Activated CD8-positive, alpha-beta memory T cell treated with anti-CD3 and anti-CD28 coated beads, Interleukin-2, amount 50 U/mL, for 24 hours (primary cell): ENCODE measurements at regions not wholly inside any gene's neighbourhood (a gene's known extent, or its start where the extent isn't known, plus 50 kb on each side); places are given as distances from the start of the nearest gene placed in this dataset.
A peak's percentile ranks its signal among the peaks of the same experiment; 100 is the strongest.

Source experiments
- DNase-seq: peaks from one replicate; pipeline ENCODE4 v3.0.0-alpha.2; 2020; ENCODE audit errors: extremely low read depth

GRCh38 chr2:12347066-12347493, 369.7 kb upstream of the TRIB2 start:
- DNase-seq = no peak

- no peak for DNase-seq
These were observed 368.5 kb upstream of the TRIB2 start for GRCh38 chr2:12348216-12348615.

GRCh38 chr2:12350821-12351220, 365.9 kb upstream of the TRIB2 start:
- DNase-seq = no peak

GRCh38 chr2:12352889-12353288, 363.8 kb upstream of the TRIB2 start:
- DNase-seq = no peak

- DNase-seq = no peak
These were observed 355.2 kb upstream of the TRIB2 start for GRCh38 chr2:12361506-12361905.

GRCh38 chr2:12363138-12363537, 353.6 kb upstream of the TRIB2 start:
- no peak for DNase-seq

- no peak for DNase-seq
These were observed 353.2 kb upstream of the TRIB2 start for GRCh38 chr2:12363569-12363968.

- DNase-seq = no peak
These were observed 347.2 kb upstream of the TRIB2 start for GRCh38 chr2:12369566-12369965.

GRCh38 chr2:12376025-12376424, 340.7 kb upstream of the TRIB2 start:
- no peak for DNase-seq

GRCh38 chr2:12379143-12379542, 337.6 kb upstream of the TRIB2 start:
- DNase-seq = no peak

GRCh38 chr2:12381543-12382325, 335.0 kb upstream of the TRIB2 start:
- no peak for DNase-seq

- no peak for DNase-seq
These were observed 334.4 kb upstream of the TRIB2 start for GRCh38 chr2:12382366-12382765.

GRCh38 chr2:12389344-12390045, 327.2 kb upstream of the TRIB2 start:
- no peak for DNase-seq

- no peak for DNase-seq
These were observed 325.6 kb upstream of the TRIB2 start for GRCh38 chr2:12391116-12391515.

- no peak for DNase-seq
These were observed 320.0 kb upstream of the TRIB2 start for GRCh38 chr2:12396699-12397098.

GRCh38 chr2:12397854-12398253, 318.9 kb upstream of the TRIB2 start:
- no peak for DNase-seq

GRCh38 chr2:12399240-12399639, 317.5 kb upstream of the TRIB2 start:
- DNase-seq = no peak

GRCh38 chr2:12400543-12400942, 316.2 kb upstream of the TRIB2 start:
- no peak for DNase-seq

- no peak for DNase-seq
These were observed 314.1 kb upstream of the TRIB2 start for GRCh38 chr2:12402440-12403139.

GRCh38 chr2:12404497-12404896, 312.2 kb upstream of the TRIB2 start:
- no peak for DNase-seq

GRCh38 chr2:12407160-12407559, 309.6 kb upstream of the TRIB2 start:
- DNase-seq = no peak

- DNase-seq = peak; percentile 21
These were observed 303.8 kb upstream of the TRIB2 start for GRCh38 chr2:12412898-12413305.

GRCh38 chr2:12415536-12415935, 301.2 kb upstream of the TRIB2 start:
- DNase-seq = no peak
